SK-N-SH (cell line): ENCODE measurements at regions not wholly inside any gene's neighbourhood (a gene's known extent, or its start where the extent isn't known, plus 50 kb on each side); places are given as distances from the start of the nearest gene placed in this dataset.

Source experiments
- TEAD4 ChIP-seq: IDR thresholded peaks from 2 replicates; pipeline ENCODE4 v1.4.0; 2012; ENCODE audit warnings: mild to moderate bottlenecking, borderline replicate concordance; ENCODE audit not compliant: insufficient read depth
- TF ChIP-seq, protein P1 (sequence below): fragments of 200-600 bp; sonication (generic); IDR thresholded peaks from 2 replicates; pipeline ENCODE4 v1.6.1; 2017; ENCODE audit warnings: antibody characterized with exemption, mild to moderate bottlenecking, moderate library complexity

DNA sequence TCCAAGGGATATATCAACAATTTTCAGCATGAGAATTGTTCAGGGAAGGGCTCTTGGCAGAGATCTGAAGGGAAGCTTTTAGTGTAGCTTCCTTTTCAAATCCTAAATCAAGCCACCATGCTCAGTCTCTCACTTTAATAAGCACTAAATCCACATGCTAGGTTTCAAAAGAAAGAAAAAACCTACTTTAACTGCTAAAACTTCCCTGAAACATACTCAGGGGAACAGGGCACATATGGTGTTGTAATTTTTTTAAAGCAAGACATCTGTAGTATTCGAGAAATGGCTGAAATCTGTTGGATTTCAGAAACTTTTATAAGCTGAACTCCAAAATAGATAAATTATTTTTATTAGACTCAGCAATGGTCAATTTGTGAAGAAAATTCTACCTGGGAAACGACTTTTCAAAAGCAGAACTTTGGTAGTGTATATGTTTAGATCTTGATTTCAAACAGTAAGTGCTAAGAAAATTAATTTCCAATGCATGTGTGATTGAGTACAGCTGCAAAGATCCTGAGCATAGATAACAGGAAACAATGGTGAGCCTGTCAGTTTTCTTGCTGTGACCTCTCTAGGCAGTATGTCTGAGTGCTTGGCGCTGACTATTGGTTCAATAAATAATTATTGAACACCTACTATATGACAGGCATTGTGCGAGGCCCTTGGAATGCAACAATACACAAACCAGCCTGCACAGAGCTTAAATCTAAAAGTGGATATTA, 804.5 kb upstream of the SOX9 start:
- TF ChIP-seq, protein P1, sequence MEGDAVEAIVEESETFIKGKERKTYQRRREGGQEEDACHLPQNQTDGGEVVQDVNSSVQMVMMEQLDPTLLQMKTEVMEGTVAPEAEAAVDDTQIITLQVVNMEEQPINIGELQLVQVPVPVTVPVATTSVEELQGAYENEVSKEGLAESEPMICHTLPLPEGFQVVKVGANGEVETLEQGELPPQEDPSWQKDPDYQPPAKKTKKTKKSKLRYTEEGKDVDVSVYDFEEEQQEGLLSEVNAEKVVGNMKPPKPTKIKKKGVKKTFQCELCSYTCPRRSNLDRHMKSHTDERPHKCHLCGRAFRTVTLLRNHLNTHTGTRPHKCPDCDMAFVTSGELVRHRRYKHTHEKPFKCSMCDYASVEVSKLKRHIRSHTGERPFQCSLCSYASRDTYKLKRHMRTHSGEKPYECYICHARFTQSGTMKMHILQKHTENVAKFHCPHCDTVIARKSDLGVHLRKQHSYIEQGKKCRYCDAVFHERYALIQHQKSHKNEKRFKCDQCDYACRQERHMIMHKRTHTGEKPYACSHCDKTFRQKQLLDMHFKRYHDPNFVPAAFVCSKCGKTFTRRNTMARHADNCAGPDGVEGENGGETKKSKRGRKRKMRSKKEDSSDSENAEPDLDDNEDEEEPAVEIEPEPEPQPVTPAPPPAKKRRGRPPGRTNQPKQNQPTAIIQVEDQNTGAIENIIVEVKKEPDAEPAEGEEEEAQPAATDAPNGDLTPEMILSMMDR = no peak
- TF ChIP-seq TEAD4 = no peak
